H54 (cell line): ENCODE measurements at regions not wholly inside any gene's neighbourhood (a gene's known extent, or its start where the extent isn't known, plus 50 kb on each side); places are given as distances from the start of the nearest gene placed in this dataset.
A peak's percentile ranks its signal among the peaks of the same experiment; 100 is the strongest.

ENCODE experiments used
- DNase-seq: peaks from one replicate; pipeline ENCODE4 v3.0.0; 2011; ENCODE audit warnings: low spot score, mixed read lengths; ENCODE audit not compliant: insufficient read length
- FAIRE-seq: peaks from 3 replicates; lab custom pipeline; 2011; peaks lifted over from hg19 to GRCh38; lab: Jason Lieb, UNC
- POLR2A ChIP-seq: IDR thresholded peaks from 2 replicates; pipeline ENCODE4 v1.6.1; 2011; ENCODE audit warnings: low read depth, mild to moderate bottlenecking, low read length

DNA sequence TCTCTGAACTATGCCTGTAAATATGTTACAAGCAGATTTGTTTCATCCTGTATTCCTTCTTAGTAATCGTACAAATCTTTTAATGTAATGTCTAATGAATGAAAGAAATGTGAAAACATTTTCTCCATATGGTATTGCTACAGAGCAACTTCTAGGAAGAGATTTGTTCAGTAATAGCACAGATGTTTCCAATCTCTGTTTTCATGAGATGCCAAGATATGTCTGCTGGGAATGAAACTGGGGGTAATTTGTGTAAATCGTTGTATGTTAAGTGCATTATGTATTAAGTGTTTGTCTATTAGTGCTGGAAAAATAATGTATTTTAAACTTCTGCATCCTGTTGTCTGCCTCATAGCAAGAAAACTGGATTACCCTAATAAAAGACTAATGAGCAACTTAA lies 722.2 kb upstream of the EYS start:
- DNase-seq: no peak
- FAIRE-seq: no peak
- no peak for TF ChIP-seq POLR2A

DNA sequence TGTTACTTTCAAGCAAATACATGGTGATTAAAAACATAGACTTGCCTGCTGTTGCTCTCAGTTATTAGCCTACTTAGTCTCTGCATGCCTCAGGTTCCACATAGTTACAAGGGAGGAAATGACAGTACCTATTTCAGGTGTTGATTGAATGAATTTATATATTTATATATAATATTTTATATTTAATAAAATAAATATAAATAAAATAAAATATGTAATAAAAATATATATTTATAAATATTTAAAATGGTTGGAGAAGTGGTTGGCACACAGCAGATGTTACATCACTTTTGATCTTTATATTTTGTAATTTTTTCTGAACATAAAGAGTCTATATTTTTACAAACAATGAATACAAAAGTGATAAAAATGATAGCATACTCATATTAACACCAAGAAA lies 716.0 kb upstream of the EYS start:
- no peak for TF ChIP-seq POLR2A
- FAIRE-seq: no peak
- DNase-seq: no peak

DNA sequence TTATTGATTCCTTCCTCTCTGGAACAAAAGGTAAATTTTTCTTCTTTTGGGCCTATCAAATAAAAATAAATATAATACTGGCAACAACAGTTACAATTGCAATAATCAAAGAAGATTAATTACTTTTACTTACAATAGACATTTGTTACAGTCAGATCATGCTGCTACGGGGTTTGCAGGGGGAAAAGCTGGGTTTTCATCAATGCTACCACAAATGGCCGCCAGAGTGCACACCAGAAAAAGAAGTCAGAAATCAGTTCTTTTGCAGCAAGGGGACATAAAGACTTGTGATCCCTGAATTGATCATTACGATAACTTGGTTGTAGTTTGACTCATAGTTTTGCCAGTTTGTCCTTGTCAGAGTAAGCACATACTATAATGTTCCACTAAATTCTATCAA lies 714.5 kb upstream of the EYS start:
- DNase-seq (no peak), FAIRE-seq (peak; percentile 75)
- no peak for TF ChIP-seq POLR2A

DNA sequence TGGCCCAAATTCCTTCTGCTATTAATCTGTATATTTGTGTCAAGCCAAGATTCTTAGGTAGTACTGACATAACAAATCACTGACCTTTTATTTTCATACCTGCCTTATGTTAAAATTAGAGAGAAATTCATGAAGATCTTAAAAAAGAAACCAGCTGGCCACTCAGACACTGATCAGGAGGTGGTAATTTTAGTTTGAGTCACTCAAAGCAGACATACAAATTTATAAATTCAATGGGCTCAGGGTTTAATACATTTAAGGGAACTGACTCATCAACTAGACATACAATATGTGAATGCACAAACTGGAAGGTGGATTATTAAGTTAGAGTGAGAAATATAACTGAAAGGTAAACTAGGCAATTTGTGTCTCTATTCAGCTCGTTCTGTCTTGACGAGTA lies 711.9 kb upstream of the EYS start:
- no peak for DNase-seq
- no peak for FAIRE-seq
- TF ChIP-seq POLR2A: no peak

DNA sequence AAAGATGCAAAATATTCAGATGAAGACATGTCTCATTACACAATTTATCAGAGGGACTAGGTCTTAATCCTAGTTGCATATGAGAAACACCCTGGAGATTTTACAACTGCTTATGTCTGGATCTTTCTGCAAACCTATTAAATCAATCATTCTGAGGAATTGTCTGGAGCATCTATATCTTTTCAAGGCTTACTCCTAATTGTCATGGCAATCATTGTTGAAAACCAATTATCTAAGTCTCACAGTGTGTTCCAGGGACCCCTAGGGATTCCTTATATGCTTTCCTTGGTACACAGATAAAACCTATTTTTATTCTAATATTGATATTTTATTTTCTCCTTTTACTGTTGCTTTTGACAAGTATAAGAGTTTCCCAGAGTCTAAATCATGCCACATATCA lies 696.9 kb upstream of the EYS start:
- TF ChIP-seq POLR2A: no peak
- DNase-seq (no peak), FAIRE-seq (no peak)

DNA sequence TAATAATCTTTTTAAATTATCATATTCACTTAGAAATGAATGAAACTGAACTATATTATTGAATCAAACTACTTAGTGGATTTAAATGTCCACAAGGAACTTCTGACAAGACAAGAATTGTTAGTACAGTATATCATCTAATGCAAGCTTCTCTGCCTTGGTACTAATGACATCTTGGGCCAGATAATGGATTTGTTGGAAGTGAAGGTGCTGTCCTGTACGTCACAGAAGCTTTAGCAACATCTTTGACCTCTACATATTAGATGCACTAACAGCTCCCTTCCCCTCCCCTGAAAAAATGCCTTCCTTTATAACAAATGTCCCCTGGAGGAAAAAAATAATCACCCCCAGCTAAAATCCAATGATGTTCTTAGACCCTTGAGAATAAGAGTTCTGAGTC lies 695.8 kb upstream of the EYS start:
- FAIRE-seq (no peak), DNase-seq (no peak)
- TF ChIP-seq POLR2A: no peak

DNA sequence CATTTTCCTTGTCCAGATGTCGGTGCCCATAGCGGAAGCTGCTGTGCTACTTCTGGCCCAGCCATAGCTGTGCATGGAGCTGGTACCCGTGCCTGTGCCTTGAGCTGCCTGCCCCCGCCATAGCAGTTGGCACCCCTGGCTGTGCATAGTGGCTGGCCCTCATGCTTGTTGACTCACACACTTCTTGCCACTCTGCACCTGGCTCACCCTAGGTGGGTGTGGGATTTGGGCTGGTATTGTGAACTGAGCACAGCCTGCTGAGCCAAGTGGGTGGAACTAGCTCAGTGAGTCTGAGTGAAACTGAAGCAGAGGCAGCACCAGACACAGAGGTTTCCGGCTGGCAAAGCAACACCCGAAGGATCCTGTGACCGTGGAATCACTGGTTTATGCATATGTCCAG lies 689.5 kb upstream of the EYS start:
- DNase-seq (no peak), FAIRE-seq (no peak)
- TF ChIP-seq POLR2A: no peak

DNA sequence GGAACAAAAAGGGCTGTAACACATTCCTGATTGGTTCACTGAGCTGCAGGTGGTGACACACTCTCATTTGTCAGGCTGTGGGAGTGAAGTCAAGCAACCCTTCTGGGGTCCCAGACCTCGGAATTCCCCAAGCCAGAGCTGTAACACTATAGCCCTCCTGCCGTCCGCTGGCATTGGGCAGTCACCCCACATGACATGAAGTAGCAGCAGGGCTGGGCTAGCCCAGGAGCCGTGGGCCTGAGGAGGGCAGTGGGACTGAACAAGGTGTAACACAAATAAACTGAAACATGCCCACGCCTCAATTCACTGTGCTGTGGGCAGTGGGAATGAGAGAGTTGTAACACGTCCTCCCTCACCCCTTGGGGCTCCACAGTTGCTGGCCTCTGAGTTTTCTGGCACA lies 689.1 kb upstream of the EYS start:
- DNase-seq (no peak), FAIRE-seq (no peak)
- TF ChIP-seq POLR2A: no peak

DNA sequence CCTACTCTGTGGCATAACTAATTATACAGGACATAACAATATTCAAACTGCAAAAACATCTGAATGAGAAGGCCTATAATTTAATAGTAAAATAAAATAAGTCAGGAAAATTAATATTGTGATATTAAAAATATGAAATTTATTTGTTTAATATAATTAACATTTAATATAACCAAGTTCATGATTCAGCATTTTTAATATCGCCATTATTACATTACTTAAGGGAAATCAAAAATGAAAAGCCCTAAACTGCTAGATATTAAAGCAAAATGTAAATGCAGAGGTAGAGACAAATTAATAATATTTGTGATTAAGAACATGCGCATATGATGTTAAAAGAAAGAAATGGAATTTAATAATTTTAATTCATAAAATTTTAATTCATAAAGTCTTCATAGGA lies 683.4 kb upstream of the EYS start:
- FAIRE-seq (no peak), DNase-seq (no peak)
- TF ChIP-seq POLR2A: no peak

DNA sequence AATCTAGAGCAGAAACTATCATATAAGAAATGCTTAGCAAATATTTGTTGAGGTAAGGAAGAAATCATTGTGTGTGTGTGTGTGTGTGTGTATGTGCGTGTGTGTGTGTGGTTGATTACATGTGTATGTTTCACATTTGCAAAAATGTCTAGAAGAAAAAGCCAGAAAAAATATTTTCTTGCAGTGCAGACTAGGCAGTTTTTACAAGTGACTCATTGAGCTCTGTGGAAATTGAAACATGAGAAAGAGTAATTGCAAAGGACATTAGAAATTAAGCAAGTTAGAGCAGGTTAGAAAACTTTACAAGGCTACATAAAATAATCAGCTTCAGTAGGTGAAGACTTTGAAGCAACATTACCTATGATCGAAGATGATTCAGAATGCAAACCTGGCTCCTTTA lies 669.0 kb upstream of the EYS start:
- TF ChIP-seq POLR2A: no peak
- no peak for FAIRE-seq
- no peak for DNase-seq

DNA sequence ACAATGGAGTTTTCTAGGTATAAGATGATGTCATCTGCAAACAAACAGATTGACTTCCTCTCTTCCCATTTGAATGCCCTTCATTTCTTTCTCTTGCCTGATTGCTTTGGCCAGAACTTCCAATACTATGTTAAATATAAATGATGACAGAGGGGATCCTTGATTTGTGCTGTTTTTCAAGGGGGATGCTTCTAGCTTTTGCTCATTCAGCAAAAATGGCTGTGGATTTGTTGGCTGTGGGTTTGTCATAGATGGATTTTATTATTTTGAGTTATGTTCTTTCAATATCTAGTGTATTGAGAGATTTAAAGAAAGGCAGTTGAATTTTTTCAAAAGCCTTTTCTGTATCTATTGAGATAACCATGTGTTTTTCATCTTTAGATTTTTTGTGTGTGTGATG lies 662.4 kb upstream of the EYS start:
- FAIRE-seq: no peak
- TF ChIP-seq POLR2A: no peak
- no peak for DNase-seq

DNA sequence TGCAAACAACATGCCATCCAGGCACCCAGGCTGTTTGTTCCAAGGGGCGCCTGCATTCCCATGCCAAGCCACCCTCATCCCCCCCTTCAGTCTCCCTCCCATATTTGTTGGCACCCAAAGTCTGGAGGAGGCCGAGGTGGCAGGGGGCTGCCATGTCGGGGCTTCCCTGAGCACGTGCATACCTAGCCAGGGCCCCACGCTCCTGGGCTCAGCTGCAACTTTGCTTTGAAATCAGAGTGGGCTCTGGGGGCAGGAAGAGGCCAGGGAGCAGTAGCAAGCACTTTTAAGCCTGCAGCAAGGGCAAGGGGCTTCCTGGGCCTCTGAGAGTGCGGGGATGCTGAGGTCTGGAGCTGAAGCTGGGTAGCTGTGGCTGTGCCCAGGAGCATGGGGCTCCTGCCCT lies 655.9 kb upstream of the EYS start:
- no peak for FAIRE-seq
- DNase-seq: no peak
- no peak for TF ChIP-seq POLR2A

DNA sequence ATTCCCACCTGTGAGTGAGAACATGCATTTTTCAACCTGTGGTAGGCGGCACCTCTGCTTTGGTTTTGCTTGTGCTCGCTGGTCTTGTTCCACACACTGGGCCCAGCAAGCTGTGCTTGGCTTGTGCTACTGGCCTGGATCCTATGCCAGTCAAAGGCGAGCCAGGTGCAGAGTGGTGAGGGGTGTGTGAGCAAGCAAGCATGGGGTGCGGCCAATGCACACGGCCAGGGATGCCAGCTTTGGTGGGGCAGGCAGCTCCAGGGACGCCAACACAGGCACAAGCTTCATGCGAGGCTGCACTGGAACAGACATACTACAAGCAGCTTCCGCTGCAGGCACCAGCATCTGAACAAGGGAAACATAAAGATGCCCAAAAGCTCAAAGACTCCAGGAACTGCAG lies 654.9 kb upstream of the EYS start:
- DNase-seq (no peak), FAIRE-seq (no peak)
- no peak for TF ChIP-seq POLR2A

DNA sequence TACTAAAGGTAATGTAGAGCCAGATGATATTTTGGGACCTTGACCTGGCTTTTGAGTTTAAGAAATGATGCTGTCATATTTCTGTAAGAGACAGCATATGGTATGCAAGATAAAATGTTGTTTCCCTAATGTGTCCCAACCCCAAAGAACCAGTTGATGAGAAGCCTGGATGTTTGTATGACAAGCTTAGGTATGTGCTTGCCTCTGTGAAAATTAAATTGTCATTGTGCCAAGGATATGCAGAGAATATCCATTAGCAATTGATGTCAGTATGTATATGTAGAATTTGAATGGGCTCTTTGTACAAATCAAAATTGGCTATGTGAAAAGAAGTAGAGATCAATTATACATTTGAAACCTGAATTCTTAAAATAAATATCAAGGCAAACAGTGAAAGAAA lies 650.8 kb upstream of the EYS start:
- no peak for TF ChIP-seq POLR2A
- FAIRE-seq: no peak
- DNase-seq: no peak

DNA sequence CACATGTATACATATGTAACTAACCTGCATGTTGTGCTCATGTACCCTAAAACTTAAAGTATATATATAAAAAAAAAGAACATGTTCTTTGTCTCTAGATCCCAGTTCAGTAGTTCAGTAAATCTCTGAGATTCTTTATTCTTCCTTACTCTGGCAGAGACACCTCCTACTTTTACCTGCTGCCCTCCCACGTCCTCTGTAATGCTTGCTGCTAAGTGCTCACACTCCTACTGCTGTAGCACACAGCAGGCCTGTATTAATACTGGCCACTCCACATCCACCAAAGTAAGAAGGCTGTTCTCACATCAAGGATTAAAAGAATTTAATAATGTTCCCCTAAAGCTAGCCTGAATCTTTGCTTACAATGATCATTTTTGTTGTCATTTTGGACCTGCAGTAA lies 648.4 kb upstream of the EYS start:
- no peak for TF ChIP-seq POLR2A
- DNase-seq (no peak), FAIRE-seq (no peak)

DNA sequence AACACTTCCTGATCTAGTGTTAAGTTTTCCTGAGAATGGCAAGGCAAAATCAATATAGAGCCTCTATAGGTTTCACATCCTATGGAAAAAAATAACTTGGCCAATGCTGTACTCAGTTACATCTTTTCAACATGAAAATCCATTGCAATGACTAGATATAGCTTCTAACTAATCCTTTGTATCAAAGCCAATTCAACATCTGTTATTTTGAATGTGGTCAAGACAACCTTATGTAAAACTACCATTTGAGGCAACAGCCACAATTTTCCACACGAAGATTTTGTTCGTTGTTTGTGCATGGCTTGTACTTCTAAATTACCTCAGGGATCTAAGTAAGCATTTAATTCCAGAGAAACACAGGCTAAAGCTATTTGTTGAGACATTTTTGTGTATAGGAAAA lies 637.8 kb upstream of the EYS start:
- no peak for DNase-seq
- no peak for TF ChIP-seq POLR2A
- FAIRE-seq: no peak
